WTC11 (cell line): ENCODE measurements at regions not wholly inside any gene's neighbourhood (a gene's known extent, or its start where the extent isn't known, plus 50 kb on each side); places are given as distances from the start of the nearest gene placed in this dataset.

ENCODE experiments used
- ATAC-seq: fragments of 200-7000 bp; cut with Tn5 transposase; 2 replicates; pipeline ENCODE4 v1.10.0; 2021; ENCODE audit warnings: mild to moderate bottlenecking, moderate library complexity
- CTCF ChIA-PET: fragments of 300-600 bp; sonication (Branson Sonifier 250); formaldehyde crosslinking; loops from one replicate; lab custom pipeline; 2021; ENCODE audit warnings: antibody characterized with exemption; lab: Charles Lee
- POLR2A ChIA-PET: fragments of 350-600 bp; sonication (Branson Sonifier 250); formaldehyde crosslinking; loops from one replicate; lab custom pipeline; 2021; ENCODE audit warnings: antibody characterized with exemption; lab: Charles Lee
- DNase-seq: peaks from one replicate; pipeline ENCODE4 v3.0.0; 2021; ENCODE audit warnings: low spot score
- H3K27ac Mint-ChIP-seq: 2 replicates; pipeline ENCODE4 v1.8.0; 2021; ENCODE audit warnings: mixed read lengths
- H3K27me3 Mint-ChIP-seq: 2 replicates; pipeline ENCODE4 v1.8.0; 2021; ENCODE audit warnings: low read depth, mild to moderate bottlenecking, moderate library complexity, mixed read lengths
- H3K36me3 Mint-ChIP-seq: 2 replicates; pipeline ENCODE4 v1.8.0; 2021; ENCODE audit warnings: mixed read lengths
- H3K4me1 Mint-ChIP-seq: 2 replicates; pipeline ENCODE4 v1.8.0; 2022; ENCODE audit warnings: mixed read lengths
- H3K4me3 Mint-ChIP-seq: 2 replicates; pipeline ENCODE4 v1.8.0; 2021; ENCODE audit warnings: mild to moderate bottlenecking, moderate library complexity, mixed read lengths
- H3K9me3 Mint-ChIP-seq: 2 replicates; pipeline ENCODE4 v1.8.0; 2021; ENCODE audit warnings: mixed read lengths
- ATF6 ChIP-seq: sonication (generic); formaldehyde crosslinking; IDR thresholded peaks from 2 replicates; pipeline ENCODE4 v1.8.1; 2023; ENCODE audit warnings: mild to moderate bottlenecking, missing genetic modification reagents
- CDX4 ChIP-seq: fragments of 250-450 bp; sonication (Bioruptor Pico); IDR thresholded peaks from 2 replicates; pipeline ENCODE4 v1.9.0; 2021; ENCODE audit warnings: moderate library complexity, mild to moderate bottlenecking, inconsistent platforms, borderline replicate concordance
- CREB1 ChIP-seq: sonication (generic); formaldehyde crosslinking; IDR thresholded peaks from 2 replicates; pipeline ENCODE4 v1.8.0; 2023; ENCODE audit warnings: mild to moderate bottlenecking, missing genetic modification reagents
- FOXJ3 ChIP-seq: sonication (generic); formaldehyde crosslinking; IDR thresholded peaks from 2 replicates; pipeline ENCODE4 v1.9.0; 2021; ENCODE audit warnings: missing genetic modification reagents, mild to moderate bottlenecking, borderline replicate concordance
- FOXP1 ChIP-seq: sonication (generic); formaldehyde crosslinking; IDR thresholded peaks from 2 replicates; pipeline ENCODE4 v1.8.0; 2022; ENCODE audit warnings: missing genetic modification reagents, mild to moderate bottlenecking, moderate library complexity, borderline replicate concordance
- GABPB1 ChIP-seq: sonication (generic); formaldehyde crosslinking; IDR thresholded peaks from 2 replicates; pipeline ENCODE4 v1.8.1; 2023; ENCODE audit warnings: mild to moderate bottlenecking, missing genetic modification reagents
- HMGA2 ChIP-seq: fragments of 250-450 bp; sonication (Bioruptor Pico); IDR thresholded peaks from 2 replicates; pipeline ENCODE4 v1.4.0; 2021; ENCODE audit warnings: mild to moderate bottlenecking, moderate library complexity
- IRF2 ChIP-seq: sonication (generic); formaldehyde crosslinking; IDR thresholded peaks from 2 replicates; pipeline ENCODE4 v1.8.0; 2022; ENCODE audit warnings: low read depth, missing genetic modification reagents, borderline replicate concordance
- MAX ChIP-seq: sonication (generic); formaldehyde crosslinking; IDR thresholded peaks from 2 replicates; pipeline ENCODE4 v1.8.0; 2022; ENCODE audit warnings: mild to moderate bottlenecking, missing genetic modification reagents
- MXD4 ChIP-seq: fragments of 250-450 bp; sonication (Bioruptor Pico); IDR thresholded peaks from 2 replicates; pipeline ENCODE4 v1.8.0; 2021; ENCODE audit warnings: mild to moderate bottlenecking, moderate library complexity, borderline replicate concordance
- NFE2L1 ChIP-seq: sonication (generic); formaldehyde crosslinking; IDR thresholded peaks from 2 replicates; pipeline ENCODE4 v1.8.1; 2023; ENCODE audit warnings: missing genetic modification reagents
- SOX15 ChIP-seq: fragments of 250-450 bp; sonication (Bioruptor Pico); IDR thresholded peaks from 2 replicates; pipeline ENCODE4 v1.9.0; 2021; ENCODE audit warnings: mild to moderate bottlenecking
- ZNF121 ChIP-seq: sonication (generic); formaldehyde crosslinking; IDR thresholded peaks from 2 replicates; pipeline ENCODE4 v1.8.0; 2023; ENCODE audit warnings: missing genetic modification reagents
- ZNF423 ChIP-seq: fragments of 250-450 bp; sonication (Bioruptor Pico); IDR thresholded peaks from 2 replicates; pipeline ENCODE4 v2.1.2; 2022; ENCODE audit warnings: mild to moderate bottlenecking, moderate library complexity
- ZNF532 ChIP-seq: fragments of 250-450 bp; sonication (Bioruptor Pico); IDR thresholded peaks from 2 replicates; pipeline ENCODE4 v1.9.0; 2021; ENCODE audit warnings: mild to moderate bottlenecking, borderline replicate concordance
- TF ChIP-seq, protein P1 (sequence below): sonication (generic); formaldehyde crosslinking; IDR thresholded peaks from 2 replicates; pipeline ENCODE4 v1.8.1; 2022; ENCODE audit warnings: low read depth, missing genetic modification reagents, borderline replicate concordance
- TF ChIP-seq, protein P2 (sequence below): sonication (generic); formaldehyde crosslinking; IDR thresholded peaks from 2 replicates; pipeline ENCODE4 v1.8.1; 2023; ENCODE audit warnings: mild to moderate bottlenecking, missing genetic modification reagents, moderate library complexity
- TF ChIP-seq, protein P3 (sequence below): sonication (generic); formaldehyde crosslinking; IDR thresholded peaks from 2 replicates; pipeline ENCODE4 v1.8.0; 2022; ENCODE audit warnings: mild to moderate bottlenecking, missing genetic modification reagents
- TF ChIP-seq, protein P4 (sequence below): fragments of 250-450 bp; sonication (Bioruptor Pico); IDR thresholded peaks from 2 replicates; pipeline ENCODE4 v2.1.2; 2022; ENCODE audit warnings: mild to moderate bottlenecking, moderate library complexity

- CTCF ChIA-PET, result no interaction called here
- Mint-ChIP-seq H3K27me3 (no peaks in the 10 kb centered on the region), H3K36me3 (peaks cover 3% of the 10 kb centered on the region; the same call in 1 of the 2 replicates), H3K4me1 (no peaks in the 10 kb centered on the region), H3K27ac (no peak overlapping the region), H3K9me3 (peaks cover 7% of the 10 kb centered on the region), H3K4me3 (no peak overlapping the region)
- TF ChIP-seq, protein P1, sequence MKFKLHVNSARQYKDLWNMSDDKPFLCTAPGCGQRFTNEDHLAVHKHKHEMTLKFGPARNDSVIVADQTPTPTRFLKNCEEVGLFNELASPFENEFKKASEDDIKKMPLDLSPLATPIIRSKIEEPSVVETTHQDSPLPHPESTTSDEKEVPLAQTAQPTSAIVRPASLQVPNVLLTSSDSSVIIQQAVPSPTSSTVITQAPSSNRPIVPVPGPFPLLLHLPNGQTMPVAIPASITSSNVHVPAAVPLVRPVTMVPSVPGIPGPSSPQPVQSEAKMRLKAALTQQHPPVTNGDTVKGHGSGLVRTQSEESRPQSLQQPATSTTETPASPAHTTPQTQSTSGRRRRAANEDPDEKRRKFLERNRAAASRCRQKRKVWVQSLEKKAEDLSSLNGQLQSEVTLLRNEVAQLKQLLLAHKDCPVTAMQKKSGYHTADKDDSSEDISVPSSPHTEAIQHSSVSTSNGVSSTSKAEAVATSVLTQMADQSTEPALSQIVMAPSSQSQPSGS, result no peak
- TF ChIP-seq, protein P2, sequence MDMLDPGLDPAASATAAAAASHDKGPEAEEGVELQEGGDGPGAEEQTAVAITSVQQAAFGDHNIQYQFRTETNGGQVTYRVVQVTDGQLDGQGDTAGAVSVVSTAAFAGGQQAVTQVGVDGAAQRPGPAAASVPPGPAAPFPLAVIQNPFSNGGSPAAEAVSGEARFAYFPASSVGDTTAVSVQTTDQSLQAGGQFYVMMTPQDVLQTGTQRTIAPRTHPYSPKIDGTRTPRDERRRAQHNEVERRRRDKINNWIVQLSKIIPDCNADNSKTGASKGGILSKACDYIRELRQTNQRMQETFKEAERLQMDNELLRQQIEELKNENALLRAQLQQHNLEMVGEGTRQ (CRISPR knock-in tag), result no peak
- TF ChIP-seq ATF6 (CRISPR knock-in tag) (no peak), FOXP1 (CRISPR knock-in tag) (no peak), MAX (CRISPR knock-in tag) (no peak), ZNF423 (no peak)
- DNase-seq, result no peak
- POLR2A ChIA-PET, result no interaction called here
- ATAC-seq, result no peak
These were observed 702.2 kb upstream of the NRXN1 start for GRCh38 chr2:51734115-51734514.

GRCh38 chr2:51723691-51724090 lies 691.8 kb upstream of the NRXN1 start:
- ATAC-seq, result no peak
- POLR2A ChIA-PET, result no interaction called here
- TF ChIP-seq CDX4 (CRISPR knock-in tag) (no peak), ATF6 (CRISPR knock-in tag) (no peak)
- TF ChIP-seq, protein P3, sequence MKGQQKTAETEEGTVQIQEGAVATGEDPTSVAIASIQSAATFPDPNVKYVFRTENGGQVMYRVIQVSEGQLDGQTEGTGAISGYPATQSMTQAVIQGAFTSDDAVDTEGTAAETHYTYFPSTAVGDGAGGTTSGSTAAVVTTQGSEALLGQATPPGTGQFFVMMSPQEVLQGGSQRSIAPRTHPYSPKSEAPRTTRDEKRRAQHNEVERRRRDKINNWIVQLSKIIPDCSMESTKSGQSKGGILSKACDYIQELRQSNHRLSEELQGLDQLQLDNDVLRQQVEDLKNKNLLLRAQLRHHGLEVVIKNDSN (CRISPR knock-in tag), result no peak
- TF ChIP-seq, all 79 proteins: peak for 0
- Mint-ChIP-seq H3K9me3 (no peaks in the 10 kb centered on the region), H3K4me1 (peaks cover 7% of the 10 kb centered on the region), H3K27me3 (no peaks in the 10 kb centered on the region), H3K36me3 (no peaks in the 10 kb centered on the region), H3K27ac (no peak overlapping the region), H3K4me3 (no peak overlapping the region)
- no peak for DNase-seq
- CTCF ChIA-PET, result no interaction called here

DNA sequence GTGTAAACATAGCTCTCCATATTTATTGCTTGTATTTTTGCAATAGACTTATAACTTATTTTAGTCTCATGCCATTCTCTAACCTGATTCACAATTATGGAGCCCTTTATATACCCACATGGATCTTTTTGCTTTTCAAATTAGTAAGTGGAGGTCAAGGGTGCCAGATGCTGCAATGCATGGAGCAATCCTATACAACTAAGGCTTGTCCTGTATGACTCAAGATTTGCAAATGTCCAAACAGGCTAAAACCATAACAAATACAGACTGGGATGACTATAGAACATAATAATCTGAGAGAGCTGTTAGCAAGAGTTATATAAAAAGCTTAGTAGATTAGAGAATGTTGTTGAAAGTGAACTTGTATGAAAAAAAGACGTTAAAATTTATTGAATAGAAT lies 690.4 kb upstream of the NRXN1 start:
- Mint-ChIP-seq H3K27me3 (no peaks in the 10 kb centered on the region), H3K36me3 (no peaks in the 10 kb centered on the region), H3K27ac (no peak overlapping the region), H3K4me3 (no peak overlapping the region), H3K4me1 (peaks cover 7% of the 10 kb centered on the region), H3K9me3 (no peaks in the 10 kb centered on the region)
- ChIA-PET CTCF (no interaction called here), POLR2A (no interaction called here)
- no peak for DNase-seq
- no peak for ATAC-seq
- TF ChIP-seq ZNF121 (CRISPR knock-in tag), result no peak
- TF ChIP-seq CREB1 (CRISPR knock-in tag), result no peak
- no peak for TF ChIP-seq IRF2 (CRISPR knock-in tag)
- no peak for TF ChIP-seq MXD4 (CRISPR knock-in tag)
- no peak for TF ChIP-seq GABPB1
- TF ChIP-seq, protein P4, sequence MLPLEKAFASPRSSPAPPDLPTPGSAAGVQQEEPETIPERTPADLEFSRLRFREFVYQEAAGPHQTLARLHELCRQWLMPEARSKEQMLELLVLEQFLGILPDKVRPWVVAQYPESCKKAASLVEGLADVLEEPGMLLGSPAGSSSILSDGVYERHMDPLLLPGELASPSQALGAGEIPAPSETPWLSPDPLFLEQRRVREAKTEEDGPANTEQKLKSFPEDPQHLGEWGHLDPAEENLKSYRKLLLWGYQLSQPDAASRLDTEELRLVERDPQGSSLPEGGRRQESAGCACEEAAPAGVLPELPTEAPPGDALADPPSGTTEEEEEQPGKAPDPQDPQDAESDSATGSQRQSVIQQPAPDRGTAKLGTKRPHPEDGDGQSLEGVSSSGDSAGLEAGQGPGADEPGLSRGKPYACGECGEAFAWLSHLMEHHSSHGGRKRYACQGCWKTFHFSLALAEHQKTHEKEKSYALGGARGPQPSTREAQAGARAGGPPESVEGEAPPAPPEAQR (CRISPR knock-in tag), result no peak
- TF ChIP-seq NFE2L1, result no peak
- no peak for TF ChIP-seq HMGA2 (CRISPR knock-in tag)
- TF ChIP-seq SOX15 (CRISPR knock-in tag), result no peak
- TF ChIP-seq ZNF532 (CRISPR knock-in tag), result no peak
- TF ChIP-seq FOXJ3 (CRISPR knock-in tag), result no peak
